ENCODE measurements at regions not wholly inside any gene's neighbourhood (a gene's known extent, or its start where the extent isn't known, plus 50 kb on each side); places are given as distances from the start of the nearest gene placed in this dataset.

DNA sequence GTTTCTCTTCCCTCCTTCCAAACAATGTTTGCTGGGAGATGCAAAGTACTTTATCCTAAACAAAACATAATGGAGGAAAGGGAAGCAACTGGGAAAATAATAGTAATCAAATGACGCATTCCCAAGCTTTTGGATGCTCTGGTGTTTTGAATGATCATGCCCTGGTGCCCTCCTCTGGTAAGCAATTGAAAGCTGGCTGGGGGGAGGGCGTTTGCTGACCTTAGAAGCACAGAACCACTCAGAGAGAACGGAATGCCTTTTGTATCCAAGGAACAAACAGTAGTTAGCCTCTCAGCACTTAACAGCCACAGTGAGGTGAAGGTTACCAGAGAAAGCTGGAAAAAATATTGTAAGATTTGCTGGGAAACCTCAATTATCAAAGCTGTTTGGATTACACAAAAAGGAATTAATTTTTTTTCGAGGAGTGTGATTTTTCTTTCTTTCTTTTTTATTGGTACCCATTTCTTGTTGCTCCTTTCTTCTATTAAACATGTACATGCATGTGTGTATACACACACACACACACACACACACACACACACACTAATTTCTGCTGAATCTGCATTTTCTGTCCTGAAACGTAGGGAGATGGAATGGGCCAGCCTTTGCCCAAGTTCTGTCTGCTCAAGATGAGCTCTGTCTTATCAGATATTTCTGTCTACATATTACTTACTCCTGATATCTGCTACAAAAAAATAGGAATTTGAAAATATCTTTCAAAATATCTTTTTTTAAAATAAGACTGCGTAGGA is 155.8 kb upstream of the IGFBP7 start:
- Histone ChIP-seq H3K4me2 (ENCODE audit: low read length) (no peak overlapping the region), H3K14ac (ENCODE audit: low read length) (no peak overlapping the region), H4K91ac (ENCODE audit: low read depth, low read length) (no peak overlapping the region), H4K12ac (ENCODE audit: low read depth, low read length) (no peak overlapping the region), H4K8ac (ENCODE audit: low read depth, low read length) (no peak overlapping the region), H2AK5ac (ENCODE audit: low read length) (no peak overlapping the region), H2BK5ac (ENCODE audit: low read depth, low read length, poor library complexity) (no peak overlapping the region), H3K23ac (ENCODE audit: low read length) (no peak overlapping the region), H3K18ac (ENCODE audit: low read length) (no peak overlapping the region), H3K79me1 (ENCODE audit: low read length) (no peaks in the 10 kb centered on the region), H3K9me3 (ENCODE audit: insufficient read depth, low read depth, low read length) (no peaks in the 10 kb centered on the region), H3K36me3 (ENCODE audit: control insufficient read depth in 1 of 2, insufficient read depth in 2 of 2, low read length in 2 of 2) (no peaks in the 10 kb centered on the region), H3K79me2 (ENCODE audit: control insufficient read depth, insufficient read depth, low read length, poor library complexity) (no peaks in the 10 kb centered on the region), H3K4me3 (ENCODE audit: low read depth, low read length) (no peak overlapping the region), H2BK120ac (ENCODE audit: insufficient read depth, low read length, poor library complexity) (no peak overlapping the region), H3K4ac (ENCODE audit: low read depth, low read length) (no peak overlapping the region), H3K27me3 (ENCODE audit: insufficient read depth, low read length) (no peaks in the 10 kb centered on the region), H3K4me1 (ENCODE audit: control insufficient read depth in 1 of 2, insufficient read depth in 2 of 2, low read length in 2 of 2) (no peaks in the 10 kb centered on the region), H2AFZ (ENCODE audit: insufficient read depth, low read length, poor library complexity) (no peak overlapping the region), H3K27ac (ENCODE audit: low read depth, low read length) (no peak overlapping the region), H3K9ac (ENCODE audit: low read length) (no peak overlapping the region), H2BK12ac (ENCODE audit: low read length) (no peak overlapping the region)
- WGBS (ENCODE audit: extremely low coverage, insufficient coverage, insufficient read length): no CpG with 5 or more reads among the region's 6 CpGs
- DNase-seq: no peak

DNA sequence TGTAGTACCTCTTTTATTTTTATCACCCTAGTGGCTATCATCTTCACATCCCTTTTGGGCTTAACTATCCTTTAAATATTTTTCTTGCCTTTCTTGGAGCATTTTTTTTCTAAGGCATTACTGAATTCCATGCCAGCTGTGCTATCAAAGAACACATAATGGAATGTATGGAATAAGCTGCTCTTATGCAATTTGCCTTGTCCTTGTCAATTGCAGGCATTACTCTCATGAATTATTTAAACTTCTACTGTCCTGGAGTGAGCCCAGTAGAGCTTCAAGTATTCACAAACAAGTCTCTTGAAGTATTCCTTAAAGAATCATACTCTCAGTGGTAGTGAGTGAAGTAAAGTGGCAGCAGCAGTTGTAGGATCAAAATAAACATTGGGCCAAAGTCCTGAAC is 144.6 kb upstream of the IGFBP7 start:
- Histone ChIP-seq H3K27ac (ENCODE audit: low read depth, low read length) (no peak overlapping the region), H3K79me1 (ENCODE audit: low read length) (no peaks in the 10 kb centered on the region), H3K9me3 (ENCODE audit: insufficient read depth, low read depth, low read length) (no peaks in the 10 kb centered on the region), H2BK5ac (ENCODE audit: low read depth, low read length, poor library complexity) (no peak overlapping the region), H3K18ac (ENCODE audit: low read length) (no peak overlapping the region), H2AFZ (ENCODE audit: insufficient read depth, low read length, poor library complexity) (no peak overlapping the region), H3K27me3 (ENCODE audit: insufficient read depth, low read length) (no peaks in the 10 kb centered on the region), H3K4me1 (ENCODE audit: control insufficient read depth in 1 of 2, insufficient read depth in 2 of 2, low read length in 2 of 2) (no peaks in the 10 kb centered on the region), H3K9ac (ENCODE audit: low read length) (no peak overlapping the region), H3K4ac (ENCODE audit: low read depth, low read length) (no peak overlapping the region), H3K23ac (ENCODE audit: low read length) (no peak overlapping the region), H3K14ac (ENCODE audit: low read length) (no peak overlapping the region), H2BK120ac (ENCODE audit: insufficient read depth, low read length, poor library complexity) (no peak overlapping the region), H3K36me3 (ENCODE audit: control insufficient read depth in 1 of 2, insufficient read depth in 2 of 2, low read length in 2 of 2) (no peaks in the 10 kb centered on the region), H3K79me2 (ENCODE audit: control insufficient read depth, insufficient read depth, low read length, poor library complexity) (no peaks in the 10 kb centered on the region), H2BK12ac (ENCODE audit: low read length) (no peak overlapping the region), H3K4me2 (ENCODE audit: low read length) (no peak overlapping the region), H3K4me3 (ENCODE audit: low read depth, low read length) (no peak overlapping the region), H2AK5ac (ENCODE audit: low read length) (no peak overlapping the region), H4K91ac (ENCODE audit: low read depth, low read length) (no peak overlapping the region), H4K8ac (ENCODE audit: low read depth, low read length) (no peak overlapping the region), H4K12ac (ENCODE audit: low read depth, low read length) (no peak overlapping the region)
- DNase-seq: no peak

DNA sequence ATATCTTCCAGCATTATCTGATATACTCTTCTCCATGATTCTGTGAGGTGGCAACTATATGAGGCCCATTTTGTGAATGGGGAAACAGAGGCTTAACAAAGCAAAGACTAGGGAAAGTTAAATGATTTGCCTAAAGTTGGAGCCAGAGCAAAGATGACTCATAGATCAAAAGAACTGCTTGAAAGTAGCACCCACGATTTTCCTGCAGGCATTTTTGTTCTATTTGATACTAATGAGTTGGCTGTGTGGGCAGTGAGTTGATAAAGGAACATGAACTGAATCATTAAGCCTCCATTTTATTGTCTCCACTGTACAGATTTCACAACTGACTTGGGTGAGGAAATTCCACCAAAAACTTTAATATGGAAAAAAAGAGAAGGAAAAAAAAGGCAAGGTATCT is 138.9 kb upstream of the IGFBP7 start:
- no peak overlapping the region for H3K4ac ChIP-seq (ENCODE audit: low read depth, low read length)
- H3K23ac ChIP-seq (ENCODE audit: low read length): no peak overlapping the region
- no peaks in the 10 kb centered on the region for H3K9me3 ChIP-seq (ENCODE audit: insufficient read depth, low read depth, low read length)
- no peak overlapping the region for H3K18ac ChIP-seq (ENCODE audit: low read length)
- no peak overlapping the region for H3K9ac ChIP-seq (ENCODE audit: low read length)
- no CpG with 5 or more reads among the region's 1 CpG for WGBS (ENCODE audit: extremely low coverage, insufficient coverage, insufficient read length)
- no peaks in the 10 kb centered on the region for H3K79me2 ChIP-seq (ENCODE audit: control insufficient read depth, insufficient read depth, low read length, poor library complexity)
- H3K14ac ChIP-seq (ENCODE audit: low read length): no peak overlapping the region
- no peak overlapping the region for H2AFZ ChIP-seq (ENCODE audit: insufficient read depth, low read length, poor library complexity)
- no peak overlapping the region for H2BK120ac ChIP-seq (ENCODE audit: insufficient read depth, low read length, poor library complexity)
- no peak overlapping the region for H2BK12ac ChIP-seq (ENCODE audit: low read length)
- no peaks in the 10 kb centered on the region for H3K79me1 ChIP-seq (ENCODE audit: low read length)
- no peak overlapping the region for H3K4me3 ChIP-seq (ENCODE audit: low read depth, low read length)
- H4K91ac ChIP-seq (ENCODE audit: low read depth, low read length): no peak overlapping the region
- no peak for DNase-seq
- H3K4me1 ChIP-seq (ENCODE audit: control insufficient read depth in 1 of 2, insufficient read depth in 2 of 2, low read length in 2 of 2): no peaks in the 10 kb centered on the region
- H4K12ac ChIP-seq (ENCODE audit: low read depth, low read length): no peak overlapping the region
- H2BK5ac ChIP-seq (ENCODE audit: low read depth, low read length, poor library complexity): no peak overlapping the region
- H3K4me2 ChIP-seq (ENCODE audit: low read length): no peak overlapping the region
- H3K27ac ChIP-seq (ENCODE audit: low read depth, low read length): no peak overlapping the region
- H2AK5ac ChIP-seq (ENCODE audit: low read length): no peak overlapping the region
- H4K8ac ChIP-seq (ENCODE audit: low read depth, low read length): no peak overlapping the region
- H3K27me3 ChIP-seq (ENCODE audit: insufficient read depth, low read length): no peaks in the 10 kb centered on the region
- H3K36me3 ChIP-seq (ENCODE audit: control insufficient read depth in 1 of 2, insufficient read depth in 2 of 2, low read length in 2 of 2): no peaks in the 10 kb centered on the region

DNA sequence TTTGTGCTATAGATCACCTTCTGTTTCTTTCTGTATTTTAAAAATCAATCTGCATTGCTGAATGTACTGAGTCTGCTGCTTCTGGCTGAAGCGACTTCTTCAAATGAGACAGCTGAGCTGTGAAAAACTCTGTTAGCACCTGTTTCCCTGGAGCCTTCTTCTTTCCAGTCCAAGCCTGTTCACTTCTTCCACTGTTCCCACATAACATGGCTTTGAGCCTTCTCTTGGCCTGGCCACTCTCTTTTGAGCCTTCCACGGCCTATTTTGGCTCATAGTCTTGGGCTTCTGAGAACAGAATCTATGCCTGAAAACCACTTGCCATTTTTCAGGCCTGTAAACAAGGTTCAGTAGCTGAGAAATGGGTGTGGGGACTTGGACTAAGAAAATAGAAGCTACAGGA is 132.9 kb upstream of the IGFBP7 start:
- Histone ChIP-seq H3K4me1 (ENCODE audit: control insufficient read depth in 1 of 2, insufficient read depth in 2 of 2, low read length in 2 of 2) (no peaks in the 10 kb centered on the region), H3K18ac (ENCODE audit: low read length) (no peak overlapping the region), H3K27me3 (ENCODE audit: insufficient read depth, low read length) (no peaks in the 10 kb centered on the region), H3K14ac (ENCODE audit: low read length) (no peak overlapping the region), H2BK12ac (ENCODE audit: low read length) (no peak overlapping the region), H4K91ac (ENCODE audit: low read depth, low read length) (no peak overlapping the region), H3K36me3 (ENCODE audit: control insufficient read depth in 1 of 2, insufficient read depth in 2 of 2, low read length in 2 of 2) (no peaks in the 10 kb centered on the region), H3K9me3 (ENCODE audit: insufficient read depth, low read depth, low read length) (no peaks in the 10 kb centered on the region), H3K9ac (ENCODE audit: low read length) (no peak overlapping the region), H2AK5ac (ENCODE audit: low read length) (no peak overlapping the region), H3K4me2 (ENCODE audit: low read length) (no peak overlapping the region), H3K23ac (ENCODE audit: low read length) (no peak overlapping the region), H3K79me2 (ENCODE audit: control insufficient read depth, insufficient read depth, low read length, poor library complexity) (no peaks in the 10 kb centered on the region), H2AFZ (ENCODE audit: insufficient read depth, low read length, poor library complexity) (no peak overlapping the region), H3K79me1 (ENCODE audit: low read length) (no peaks in the 10 kb centered on the region), H2BK120ac (ENCODE audit: insufficient read depth, low read length, poor library complexity) (no peak overlapping the region), H4K12ac (ENCODE audit: low read depth, low read length) (no peak overlapping the region), H3K4me3 (ENCODE audit: low read depth, low read length) (no peak overlapping the region), H3K27ac (ENCODE audit: low read depth, low read length) (no peak overlapping the region), H2BK5ac (ENCODE audit: low read depth, low read length, poor library complexity) (no peak overlapping the region), H3K4ac (ENCODE audit: low read depth, low read length) (no peak overlapping the region), H4K8ac (ENCODE audit: low read depth, low read length) (no peak overlapping the region)
- no peak for DNase-seq
- no CpG with 5 or more reads among the region's 2 CpGs for WGBS (ENCODE audit: extremely low coverage, insufficient coverage, insufficient read length)

All from trophoblast cell (in vitro differentiated cells and primary cell).